H1 (cell line): ENCODE measurements at regions not wholly inside any gene's neighbourhood (a gene's known extent, or its start where the extent isn't known, plus 50 kb on each side); places are given as distances from the start of the nearest gene placed in this dataset.

Source experiments
- CTCF ChIA-PET: fragments of 300-600 bp; sonication (Branson Sonifier 250); formaldehyde crosslinking; loops from one replicate; lab custom pipeline; 2021; ENCODE audit not compliant: partially characterized antibody; lab: Charles Lee
- POLR2A ChIA-PET: fragments of 300-600 bp; sonication (Branson Sonifier 250); formaldehyde crosslinking; loops from one replicate; lab custom pipeline; 2021; ENCODE audit warnings: inconsistent platforms; ENCODE audit not compliant: partially characterized antibody; lab: Charles Lee
- DNase-seq, 2 experiments: peaks; one replicate each; pipeline versions ENCODE4 v3.0.0 to v3.0.0-alpha.2; 2010 to 2022; ENCODE audit warnings: low spot score in 2 of 2, low read depth in 1 of 2, mixed read lengths in 1 of 2
- FAIRE-seq: peaks from 2 replicates; lab custom pipeline; 2011; peaks lifted over from hg19 to GRCh38; lab: Jason Lieb, UNC
- H2AFZ ChIP-seq: 2 replicates; pipeline ENCODE4 v1.8.1; 2012; ENCODE audit warnings: low read length, inconsistent platforms
- H2AK5ac ChIP-seq: 2 replicates; pipeline ENCODE4 v1.6.1; 2013; ENCODE audit warnings: low read depth, low read length
- H2BK120ac ChIP-seq: replicated peaks from 2 replicates; pipeline ENCODE3; 2013; ENCODE audit warnings: low read depth, low read length, inconsistent platforms
- H2BK12ac ChIP-seq: 2 replicates; pipeline ENCODE4 v1.6.1; 2013; ENCODE audit warnings: low read depth, low read length
- H2BK15ac ChIP-seq: 2 replicates; pipeline ENCODE4 v1.6.1; 2013; ENCODE audit warnings: low read length
- H2BK20ac ChIP-seq: 2 replicates; pipeline ENCODE4 v1.6.1; 2013; ENCODE audit warnings: low read length
- H2BK5ac ChIP-seq: 2 replicates; pipeline ENCODE4 v1.6.1; 2013; ENCODE audit warnings: low read depth, low read length
- H3K14ac ChIP-seq: 2 replicates; pipeline ENCODE4 v1.6.1; 2013; ENCODE audit warnings: inconsistent platforms; ENCODE audit not compliant: insufficient read length
- H3K18ac ChIP-seq: 2 replicates; pipeline ENCODE4 v1.6.1; 2013; ENCODE audit warnings: low read length; ENCODE audit errors: extremely low read depth
- H3K23ac ChIP-seq: 2 replicates; pipeline ENCODE4 v1.6.1; 2013; ENCODE audit warnings: inconsistent platforms; ENCODE audit not compliant: insufficient read length
- H3K23me2 ChIP-seq: 2 replicates; pipeline ENCODE4 v1.6.1; 2013; ENCODE audit warnings: low read depth, low read length
- H3K27ac ChIP-seq: 2 replicates; pipeline ENCODE4 v1.6.1; 2011; ENCODE audit warnings: low read depth, low read length, inconsistent platforms
- H3K27me3 ChIP-seq, 4 experiments: replicated peaks in 1 of 4; 1 replicate in 1 of 4; 2 replicates in 3 of 4; pipeline versions ENCODE4 v1.6.1 to v1.8.1; 2011 to 2013; ENCODE audit warnings: low read length in 3 of 4, mild to moderate bottlenecking in 3 of 4, inconsistent platforms in 2 of 4, mixed read lengths in 2 of 4, moderate library complexity in 1 of 4; ENCODE audit not compliant: control insufficient read depth in 3 of 4, insufficient read depth in 3 of 4; ENCODE audit errors: extremely low read depth in 1 of 4
- H3K36me3 ChIP-seq, 4 experiments: 2 replicates each; pipeline versions ENCODE4 v1.6.1 to v1.8.1; 2011 to 2013; ENCODE audit warnings: mild to moderate bottlenecking in 4 of 4, low read length in 3 of 4, moderate library complexity in 2 of 4, control low read depth in 1 of 4, inconsistent platforms in 1 of 4; ENCODE audit not compliant: insufficient read depth in 4 of 4, control insufficient read depth in 2 of 4
- H3K4ac ChIP-seq: replicated peaks from 2 replicates; pipeline ENCODE3; 2013; ENCODE audit warnings: low read length, low read depth, mixed read lengths, inconsistent platforms; ENCODE audit not compliant: insufficient read length
- H3K4me1 ChIP-seq, 4 experiments: replicated peaks in 1 of 4; 1 replicate in 1 of 4; 2 replicates in 3 of 4; pipeline versions ENCODE4 v1.6.1 to v1.8.1; 2011 to 2013; ENCODE audit warnings: low read length in 3 of 4, inconsistent platforms in 2 of 4, mixed read lengths in 1 of 4; ENCODE audit not compliant: insufficient read depth in 4 of 4, control insufficient read depth in 3 of 4
- H3K4me2 ChIP-seq, 2 experiments: 2 replicates each; pipeline versions ENCODE4 v1.6.1 to v1.8.1; 2011 to 2013; ENCODE audit warnings: low read depth in 2 of 2, low read length in 2 of 2, control low read depth in 1 of 2, inconsistent platforms in 1 of 2, mild to moderate bottlenecking in 1 of 2; ENCODE audit not compliant: insufficient read depth in 1 of 2
- H3K4me3 ChIP-seq, 4 experiments: fragments of 200-600, 300-600 bp in 1 of 4; sonication (generic), shearing (Covaris generic), sonication (Bioruptor Twin) in 1 of 4; 2 replicates each; pipeline versions ENCODE4 v1.5.1 to v1.8.1; 2011 to 2016; ENCODE audit warnings: low read length in 4 of 4, low read depth in 3 of 4, control low read depth in 2 of 4, inconsistent platforms in 2 of 4, mild to moderate bottlenecking in 2 of 4, mixed read lengths in 1 of 4, moderate library complexity in 1 of 4; ENCODE audit not compliant: insufficient read depth in 2 of 4; ENCODE audit errors: extremely low read depth in 1 of 4
- H3K56ac ChIP-seq: replicated peaks from 2 replicates; pipeline ENCODE3; 2013; ENCODE audit warnings: low read depth, mild to moderate bottlenecking, mixed read lengths, low read length, inconsistent platforms; ENCODE audit not compliant: insufficient read length
- H3K79me1 ChIP-seq: 2 replicates; pipeline ENCODE4 v1.6.1; 2013; ENCODE audit warnings: low read depth, low read length, control low read depth
- H3K79me2 ChIP-seq, 2 experiments: 2 replicates each; pipeline versions ENCODE4 v1.6.1 to v1.8.1; 2012 to 2013; ENCODE audit warnings: low read length in 2 of 2, mild to moderate bottlenecking in 2 of 2, inconsistent platforms in 1 of 2; ENCODE audit not compliant: insufficient read depth in 2 of 2, control insufficient read depth in 1 of 2
- H3K9ac ChIP-seq, 4 experiments: replicated peaks in 1 of 4; 1 replicate in 1 of 4; 2 replicates in 3 of 4; pipeline versions ENCODE4 v1.6.1 to v1.8.1; 2011 to 2013; ENCODE audit warnings: low read depth in 3 of 4, low read length in 3 of 4, control low read depth in 2 of 4, mild to moderate bottlenecking in 2 of 4, moderate library complexity in 2 of 4, inconsistent platforms in 1 of 4; ENCODE audit errors: extremely low read depth in 1 of 4
- H3K9me3 ChIP-seq, 2 experiments: 2 replicates each; pipeline versions ENCODE4 v1.6.1 to v1.8.1; 2012 to 2013; ENCODE audit warnings: mild to moderate bottlenecking in 2 of 2, moderate library complexity in 2 of 2, control low read depth in 1 of 2, inconsistent platforms in 1 of 2, low read depth in 1 of 2, low read length in 1 of 2, mixed read lengths in 1 of 2; ENCODE audit not compliant: insufficient read depth in 2 of 2
- H4K20me1 ChIP-seq, 2 experiments: replicated peaks in 1 of 2; 2 replicates each; pipeline versions ENCODE3 to v1.8.1; 2011 to 2013; ENCODE audit warnings: inconsistent platforms in 2 of 2, low read length in 2 of 2, mild to moderate bottlenecking in 1 of 2; ENCODE audit not compliant: insufficient read depth in 2 of 2, control insufficient read depth in 1 of 2
- H4K5ac ChIP-seq: 2 replicates; pipeline ENCODE4 v1.6.1; 2013; ENCODE audit warnings: low read length, low read depth, mixed read lengths, inconsistent platforms; ENCODE audit not compliant: insufficient read length
- H4K8ac ChIP-seq: 2 replicates; pipeline ENCODE4 v1.8.0; 2013; ENCODE audit warnings: mild to moderate bottlenecking, moderate library complexity, low read length, inconsistent platforms; ENCODE audit not compliant: insufficient read depth; ENCODE audit errors: extremely low read depth
- H4K91ac ChIP-seq: replicated peaks from 2 replicates; pipeline ENCODE3; 2013; ENCODE audit warnings: low read length, mixed read lengths, inconsistent platforms; ENCODE audit not compliant: insufficient read length
- ASH2L ChIP-seq: fragments of 200-600, 300-600 bp; sonication (generic); IDR thresholded peaks from one replicate; pipeline ENCODE4 v1.7.1; 2017; ENCODE audit warnings: low read length
- CREB1 ChIP-seq: IDR thresholded peaks from 2 replicates; pipeline ENCODE4 v1.6.1; 2012; ENCODE audit warnings: inconsistent platforms
- GTF2F1 ChIP-seq: IDR thresholded peaks from 2 replicates; pipeline ENCODE4 v1.6.1; 2012; ENCODE audit warnings: low read depth, low read length, improper control_type of control experiment, borderline replicate concordance
- JUN ChIP-seq: IDR thresholded peaks from 2 replicates; pipeline ENCODE4 v1.6.1; 2011; ENCODE audit warnings: low read depth, mild to moderate bottlenecking, improper control_type of control experiment, low read length
- KDM5A ChIP-seq: fragments of 200-600 bp; IDR thresholded peaks from 2 replicates; pipeline ENCODE4 v1.7.1; 2012; ENCODE audit warnings: mild to moderate bottlenecking, low read length, inconsistent platforms, mixed read lengths
- RBBP5 ChIP-seq: IDR thresholded peaks from 2 replicates; pipeline ENCODE4 v1.7.1; 2012; ENCODE audit warnings: low read depth, mild to moderate bottlenecking, inconsistent platforms, low read length, moderate library complexity, borderline replicate concordance
- SP2 ChIP-seq: IDR thresholded peaks from 2 replicates; pipeline ENCODE4 v1.6.1; 2012; ENCODE audit warnings: mild to moderate bottlenecking, low read length, inconsistent platforms
- TAF7 ChIP-seq: optimal IDR thresholded peaks from 2 replicates; pipeline ENCODE3; 2011; ENCODE audit warnings: low read depth, mild to moderate bottlenecking, inconsistent platforms, low read length, moderate library complexity, borderline replicate concordance
- WGBS, 2 experiments: shearing (Covaris generic) in 1 of 2; methylation state at CpG; one replicate each; pipeline versions ENCODE4 v1.1.6 to v1.1.7; 2013 to 2015; ENCODE audit warnings: low lambda C conversion rate in 2 of 2, mixed read lengths in 2 of 2, inconsistent platforms in 1 of 2, low coverage in 1 of 2, missing lambda C conversion rate in 1 of 2; ENCODE audit not compliant: insufficient replicate concordance in 2 of 2, insufficient coverage in 1 of 2, insufficient read length in 1 of 2; ENCODE audit errors: extremely low coverage in 1 of 2, missing lambda C conversion rate in 1 of 2; 5-methylcytosine and 5-hydroxymethylcytosine counted together

DNA sequence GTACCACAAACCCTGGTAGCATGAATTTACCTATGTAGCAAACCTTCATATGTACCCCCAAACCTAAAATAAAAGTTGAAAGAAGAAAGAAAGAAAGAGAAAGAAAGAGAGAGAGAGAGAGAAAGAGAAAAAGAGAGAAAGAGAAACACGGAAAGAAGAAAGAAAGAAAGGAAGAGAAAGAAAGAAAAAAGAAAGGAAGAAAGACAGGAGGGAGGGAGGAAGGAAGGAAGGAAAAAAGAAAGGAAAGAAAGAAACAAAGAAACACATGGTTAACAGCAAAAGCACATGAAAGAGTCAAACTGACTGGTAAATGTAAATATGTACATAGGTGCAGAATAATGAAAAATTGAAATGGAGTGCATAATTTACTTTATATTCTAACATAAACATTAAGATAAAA lies 903.4 kb downstream of the LRFN5 start:
- Histone ChIP-seq H3K4me3 (no peak overlapping the region), H3K79me1 (no peaks in the 10 kb centered on the region), H4K8ac (no peak overlapping the region), H3K27ac (no peak overlapping the region)
- POLR2A ChIA-PET = no interaction called here
- no peak for FAIRE-seq
- TF ChIP-seq JUN (no peak), RBBP5 (no peak), CREB1 (no peak), ASH2L (no peak), GTF2F1 (no peak), SP2 (no peak), TAF7 (no peak), KDM5A (no peak)
- TF ChIP-seq, all 59 proteins: peak for 0
- Histone ChIP-seq H4K91ac (no peak overlapping the region), H2BK15ac (no peak overlapping the region), H3K4ac (no peak overlapping the region), H3K56ac (no peak overlapping the region), H2AK5ac (no peak overlapping the region), H4K5ac (no peak overlapping the region), H3K4me1 (peaks cover 0 to 8% (median 4%) of the 10 kb centered on the region in 4 experiments; a peak in 6 of 7 replicates), H3K9ac (no peak overlapping the region), H3K79me2 (no peaks in the 10 kb centered on the region), H2BK12ac (no peak overlapping the region), H3K36me3 (no peaks in the 10 kb centered on the region), H3K14ac (no peak overlapping the region), H3K23me2 (no peaks in the 10 kb centered on the region; the same call in 1 of the 2 replicates), H3K4me2 (no peak overlapping the region), H3K27me3 (no peaks in the 10 kb centered on the region), H3K23ac (no peak overlapping the region), H4K20me1 (no peaks in the 10 kb centered on the region), H3K9me3 (no peaks in the 10 kb centered on the region), H3K18ac (no peak overlapping the region), H2AFZ (no peak overlapping the region), H2BK5ac (no peak overlapping the region), H2BK20ac (0 out of 2 replicates have a peak overlapping the region, but pooled peaks have one; percentile 75), H2BK120ac (peak overlapping the region; percentile 64)
- CTCF ChIA-PET = no interaction called here
- DNase-seq = no peak
- WGBS, 2 experiments = 18% methylated on average over 1 of the region's 1 CpG; no CpG with 5 or more reads in 1 of the 2 experiments
